Retinal pigment epithelial cell (primary cell): ENCODE measurements at regions not wholly inside any gene's neighbourhood (a gene's known extent, or its start where the extent isn't known, plus 50 kb on each side); places are given as distances from the start of the nearest gene placed in this dataset.

Experiments used
- DNase-seq: peaks from one replicate; pipeline ENCODE4 v3.0.0-alpha.2; 2010; ENCODE audit warnings: low read depth
- H3K4me3 ChIP-seq: 2 replicates; pipeline ENCODE4 v1.5.1; 2011; ENCODE audit warnings: mild to moderate bottlenecking, low read length, control low read depth, moderate library complexity
- CTCF ChIP-seq: conservative IDR thresholded peaks from 2 replicates; pipeline ENCODE4 v1.5.1; 2011; ENCODE audit warnings: low read depth, low read length, control low read depth, inconsistent platforms

- TF ChIP-seq CTCF, result no peak
- no peak for DNase-seq
- no peak overlapping the region for H3K4me3 ChIP-seq
These were observed 1539.3 kb upstream of the ACO1 start for GRCh38 chr9:30845136-30845535.

- no peak overlapping the region for H3K4me3 ChIP-seq
- no peak for DNase-seq
- TF ChIP-seq CTCF, result no peak
These were observed 1537.8 kb upstream of the ACO1 start for GRCh38 chr9:30846651-30847050.

GRCh38 chr9:30851600-30851999 is 1532.8 kb upstream of the ACO1 start:
- no peak overlapping the region for H3K4me3 ChIP-seq
- no peak for TF ChIP-seq CTCF
- no peak for DNase-seq

GRCh38 chr9:30900706-30901105 is 1483.7 kb upstream of the ACO1 start:
- TF ChIP-seq CTCF, result no peak
- no peak for DNase-seq
- no peak overlapping the region for H3K4me3 ChIP-seq

DNA sequence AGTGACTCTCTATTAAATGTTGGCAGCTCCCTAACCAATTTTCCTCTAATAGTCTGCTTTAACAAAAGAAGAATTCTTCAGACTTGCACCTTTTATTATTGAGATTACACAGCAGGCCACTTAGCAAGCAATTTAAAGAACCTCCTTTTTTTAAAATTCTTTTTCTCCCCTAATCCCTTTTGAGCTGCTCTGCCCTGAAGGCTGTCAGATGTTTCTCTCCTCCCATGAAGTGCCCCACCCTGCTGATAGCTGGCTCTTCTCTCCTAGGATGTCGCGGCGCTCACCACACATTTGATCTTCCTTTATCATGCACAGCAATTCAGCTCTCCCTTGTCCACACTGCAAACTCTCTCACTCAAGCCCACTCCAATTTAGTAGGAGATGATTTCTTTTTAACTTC is 1471.1 kb upstream of the ACO1 start:
- DNase-seq, result no peak
- H3K4me3 ChIP-seq, result no peak overlapping the region
- TF ChIP-seq CTCF, result no peak

GRCh38 chr9:30915451-30915850 is 1469.0 kb upstream of the ACO1 start:
- TF ChIP-seq CTCF, result no peak
- H3K4me3 ChIP-seq, result no peak overlapping the region
- no peak for DNase-seq

DNA sequence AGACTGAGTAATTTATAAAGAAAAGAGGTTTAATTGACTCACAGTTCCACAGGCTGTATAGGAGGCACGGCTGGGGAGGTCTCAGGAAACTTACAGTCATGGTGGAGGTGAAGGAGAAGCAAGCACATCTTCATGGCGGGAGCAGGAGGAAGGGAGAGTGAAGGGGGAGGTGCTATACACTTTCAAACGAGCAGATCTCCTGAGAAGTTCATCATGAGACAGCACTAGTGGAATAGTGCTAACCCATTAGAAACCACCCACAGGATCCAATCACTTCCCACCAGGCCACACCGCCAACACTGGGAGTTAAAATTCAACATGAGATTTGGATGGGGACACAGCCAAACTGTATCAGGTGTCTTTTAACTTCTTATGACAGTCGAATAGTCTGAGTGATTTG is 1459.3 kb upstream of the ACO1 start:
- no peak overlapping the region for H3K4me3 ChIP-seq
- TF ChIP-seq CTCF, result no peak
- no peak for DNase-seq
